SK-N-SH (cell line): ENCODE measurements at regions not wholly inside any gene's neighbourhood (a gene's known extent, or its start where the extent isn't known, plus 50 kb on each side); places are given as distances from the start of the nearest gene placed in this dataset.

ENCODE experiments used
- CTCF ChIP-seq: fragments of 200-600 bp; sonication (generic); IDR thresholded peaks from 2 replicates; pipeline ENCODE4 v1.6.1; 2017; ENCODE audit warnings: antibody characterized with exemption, mild to moderate bottlenecking, moderate library complexity
- EP300 ChIP-seq, 2 experiments: IDR thresholded peaks; 2 replicates each; pipeline versions ENCODE4 v1.4.0 to v1.6.1; 2012; ENCODE audit warnings: borderline replicate concordance in 1 of 2, low read depth in 1 of 2, low read length in 1 of 2
- EZH2phosphoT487 ChIP-seq: fragments of 200-600 bp; sonication (generic); IDR thresholded peaks from 2 replicates; pipeline ENCODE4 v1.6.1; 2017; ENCODE audit warnings: low read depth, mixed run types, mild to moderate bottlenecking, antibody characterized with exemption, moderate library complexity, borderline replicate concordance

GRCh38 chr1:178634445-178634844 is 90.6 kb upstream of the RALGPS2 start:
- TF ChIP-seq EP300 (IDR thresholded peaks at IDR 0.05; ENCODE audit: borderline replicate concordance in 1 of 2, low read depth in 1 of 2, low read length in 1 of 2) (no peak), CTCF (no peak), EZH2phosphoT487 (no peak)
